Neuron (in vitro differentiated cells): ENCODE measurements at regions not wholly inside any gene's neighbourhood (a gene's known extent, or its start where the extent isn't known, plus 50 kb on each side); places are given as distances from the start of the nearest gene placed in this dataset.

Experiments
- H2AFZ ChIP-seq: one replicate; pipeline ENCODE4 v1.6.1; 2013; ENCODE audit warnings: low read depth, mild to moderate bottlenecking, inconsistent platforms, low read length, moderate library complexity
- H3K27me3 ChIP-seq: one replicate; pipeline ENCODE4 v1.6.1; 2013; ENCODE audit warnings: low read length; ENCODE audit not compliant: insufficient read depth
- H3K36me3 ChIP-seq: one replicate; pipeline ENCODE4 v1.6.1; 2013; ENCODE audit warnings: low read length; ENCODE audit not compliant: insufficient read depth
- H3K4me1 ChIP-seq: one replicate; pipeline ENCODE4 v1.6.1; 2013; ENCODE audit warnings: low read length; ENCODE audit not compliant: insufficient read depth
- H3K4me3 ChIP-seq: 2 replicates; pipeline ENCODE4 v1.5.1; 2013; ENCODE audit warnings: mild to moderate bottlenecking, low read length, moderate library complexity
- H3K9me3 ChIP-seq: one replicate; pipeline ENCODE4 v1.6.1; 2013; ENCODE audit warnings: low read length

DNA sequence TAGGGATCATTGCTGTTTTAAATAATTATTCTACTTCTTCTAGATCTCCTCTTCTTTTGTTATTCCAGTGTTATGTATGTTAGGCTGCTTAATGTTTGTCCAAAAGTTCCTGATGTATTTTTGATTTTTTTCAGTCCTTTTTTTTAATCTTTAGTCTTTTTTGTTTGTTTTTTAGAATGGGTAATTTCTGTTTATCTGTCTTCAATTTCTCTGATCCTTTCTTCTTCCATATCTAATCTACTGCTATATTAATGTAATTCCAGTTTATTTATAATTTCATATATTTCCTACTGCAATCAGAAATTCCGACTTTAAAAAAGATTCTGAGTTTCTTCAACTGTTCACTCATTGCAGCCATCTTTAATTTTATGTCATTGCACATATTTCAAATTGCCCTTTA, 452.8 kb upstream of the POT1 start:
- Histone ChIP-seq H3K4me3 (no peak overlapping the region), H2AFZ (no peak overlapping the region), H3K4me1 (no peaks in the 10 kb centered on the region), H3K27me3 (no peaks in the 10 kb centered on the region), H3K36me3 (no peaks in the 10 kb centered on the region), H3K9me3 (no peaks in the 10 kb centered on the region)

DNA sequence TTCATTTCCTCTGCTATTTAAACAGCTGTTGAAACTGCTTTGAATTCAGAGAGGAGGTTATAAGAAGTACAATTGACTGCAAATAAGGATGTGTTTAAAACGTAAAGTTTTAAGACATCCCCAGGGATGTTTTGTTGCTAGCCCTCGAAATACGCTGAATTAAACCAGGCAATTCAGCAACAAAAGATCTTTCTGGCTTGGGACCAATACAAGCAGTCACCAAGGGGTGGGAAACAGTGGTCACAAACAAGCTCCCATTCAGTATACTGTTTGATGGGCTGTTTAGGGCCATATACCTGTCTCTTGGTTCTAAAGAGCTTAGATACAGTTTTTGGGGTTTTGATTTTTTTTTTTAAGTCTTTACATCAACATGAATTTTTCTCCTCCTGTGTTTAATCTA, 446.3 kb upstream of the POT1 start:
- Histone ChIP-seq H3K4me3 (no peak overlapping the region), H3K36me3 (no peaks in the 10 kb centered on the region), H3K4me1 (no peaks in the 10 kb centered on the region), H3K9me3 (no peaks in the 10 kb centered on the region), H3K27me3 (no peaks in the 10 kb centered on the region), H2AFZ (no peak overlapping the region)

DNA sequence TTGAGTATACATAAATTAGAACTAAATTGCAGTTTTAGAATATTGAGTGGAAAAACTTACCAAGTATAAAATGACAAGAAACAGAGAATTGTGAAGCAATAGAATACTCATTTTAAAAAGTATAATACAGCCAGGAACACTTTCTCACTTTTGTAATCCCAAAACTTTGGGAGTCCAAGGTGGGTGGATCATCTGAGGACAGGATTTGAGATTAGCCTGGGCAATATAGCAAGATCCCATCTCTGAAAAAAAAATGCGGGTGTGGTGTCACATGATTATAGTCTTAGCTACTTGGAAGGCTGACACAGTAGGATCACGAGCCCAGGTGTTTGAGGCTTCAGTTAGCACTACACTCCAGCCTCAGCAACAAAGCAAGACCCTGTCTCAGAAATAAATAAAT, 440.9 kb upstream of the POT1 start:
- no peak overlapping the region for H3K4me3 ChIP-seq

DNA sequence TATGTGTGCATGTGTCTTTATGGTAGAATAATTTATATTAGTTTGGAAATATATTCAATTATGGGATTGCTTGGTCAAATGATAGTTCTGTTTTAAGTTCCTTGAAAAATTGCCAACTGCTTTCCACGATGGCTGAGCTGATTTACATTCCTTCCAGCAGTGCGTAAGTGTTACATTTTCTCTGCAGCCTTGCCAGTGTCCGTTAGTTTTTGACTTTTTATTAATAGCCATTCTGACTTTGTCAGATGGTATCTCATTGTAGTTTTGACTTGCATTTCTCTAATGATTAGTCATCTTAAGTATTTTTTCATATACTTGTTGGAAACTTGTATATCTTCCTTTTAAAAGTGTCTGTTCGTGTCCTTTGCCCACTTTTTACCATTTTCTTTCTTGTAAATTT, 434.2 kb upstream of the POT1 start:
- Histone ChIP-seq H3K36me3 (no peaks in the 10 kb centered on the region), H3K27me3 (no peaks in the 10 kb centered on the region), H2AFZ (no peak overlapping the region), H3K4me3 (no peak overlapping the region), H3K9me3 (no peaks in the 10 kb centered on the region), H3K4me1 (no peaks in the 10 kb centered on the region)

More for the DNA sequence above, 440.9 kb upstream of the POT1 start:
- H3K36me3 ChIP-seq = no peaks in the 10 kb centered on the region
- no peaks in the 10 kb centered on the region for H3K27me3 ChIP-seq
- H2AFZ ChIP-seq = no peak overlapping the region
- no peaks in the 10 kb centered on the region for H3K4me1 ChIP-seq
- H3K9me3 ChIP-seq = no peaks in the 10 kb centered on the region

DNA sequence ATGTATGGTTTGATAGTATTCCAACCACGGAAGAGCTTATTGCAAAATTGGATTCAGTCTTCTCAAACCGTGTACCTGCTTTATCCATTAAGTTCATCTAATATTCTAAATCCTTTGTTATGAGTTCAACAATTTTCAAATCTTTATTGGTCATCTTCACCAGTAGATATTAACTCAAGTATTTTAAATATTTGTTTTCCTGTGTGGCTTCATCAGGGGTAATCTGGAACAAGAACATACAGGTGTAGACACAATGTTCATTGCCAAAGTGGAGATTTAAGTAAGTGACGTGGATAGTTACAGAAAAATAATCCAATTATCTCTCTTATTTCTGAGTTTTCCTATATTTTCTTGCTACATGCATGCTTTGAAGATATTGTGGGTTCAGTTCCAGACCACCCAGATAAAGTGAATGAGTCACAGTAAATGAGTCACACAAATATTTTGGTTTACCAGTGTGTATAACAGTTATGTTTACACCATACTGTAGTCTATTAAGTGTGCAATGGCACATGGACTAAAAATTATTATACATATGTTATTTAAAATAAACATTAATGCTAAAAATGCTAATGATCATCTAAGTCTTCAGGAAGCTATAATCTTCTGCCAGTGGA, 429.0 kb upstream of the POT1 start:
- Histone ChIP-seq H3K4me1 (no peaks in the 10 kb centered on the region), H3K9me3 (no peaks in the 10 kb centered on the region), H3K36me3 (no peaks in the 10 kb centered on the region), H3K4me3 (no peak overlapping the region), H2AFZ (no peak overlapping the region), H3K27me3 (no peaks in the 10 kb centered on the region)

DNA sequence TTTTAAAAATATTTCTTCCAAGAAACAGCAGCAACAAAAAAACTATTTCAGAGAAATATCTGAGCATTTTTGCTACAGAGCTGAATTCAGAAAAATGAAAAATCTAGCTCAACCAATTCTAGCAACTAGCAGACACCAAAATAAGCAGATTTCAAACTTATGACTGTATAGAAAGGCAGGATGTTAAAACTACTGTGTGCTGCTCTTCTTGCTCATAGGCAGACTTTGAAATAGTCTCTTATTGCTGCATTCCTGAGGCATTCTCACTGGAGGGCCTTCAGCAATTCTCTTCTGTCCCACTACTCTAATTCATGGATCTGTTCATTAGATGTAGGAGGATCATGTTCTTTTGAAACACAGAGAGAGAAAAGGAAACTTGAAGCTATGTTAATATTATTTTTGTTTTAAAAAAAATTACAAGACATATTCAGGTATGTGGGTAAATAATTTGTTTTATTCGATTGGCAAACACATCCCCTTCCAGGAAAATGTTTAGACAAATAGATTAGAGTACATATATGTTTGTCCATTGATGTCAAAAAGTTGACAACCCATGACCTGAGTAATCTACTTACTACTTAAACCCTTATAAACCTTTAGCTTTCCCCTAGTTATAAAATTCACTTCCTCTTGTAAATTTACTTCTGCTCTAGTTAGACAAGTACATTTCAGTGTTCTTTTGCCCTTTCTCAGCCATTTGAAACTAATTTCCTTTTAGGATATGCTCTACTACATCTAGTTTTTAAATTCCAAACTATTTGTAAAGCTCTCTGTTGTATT, 428.2 kb upstream of the POT1 start:
- no peak overlapping the region for H2AFZ ChIP-seq
- H3K4me3 ChIP-seq = no peak overlapping the region
- H3K36me3 ChIP-seq = no peaks in the 10 kb centered on the region
- no peaks in the 10 kb centered on the region for H3K9me3 ChIP-seq
- H3K4me1 ChIP-seq = no peaks in the 10 kb centered on the region
- H3K27me3 ChIP-seq = no peaks in the 10 kb centered on the region

DNA sequence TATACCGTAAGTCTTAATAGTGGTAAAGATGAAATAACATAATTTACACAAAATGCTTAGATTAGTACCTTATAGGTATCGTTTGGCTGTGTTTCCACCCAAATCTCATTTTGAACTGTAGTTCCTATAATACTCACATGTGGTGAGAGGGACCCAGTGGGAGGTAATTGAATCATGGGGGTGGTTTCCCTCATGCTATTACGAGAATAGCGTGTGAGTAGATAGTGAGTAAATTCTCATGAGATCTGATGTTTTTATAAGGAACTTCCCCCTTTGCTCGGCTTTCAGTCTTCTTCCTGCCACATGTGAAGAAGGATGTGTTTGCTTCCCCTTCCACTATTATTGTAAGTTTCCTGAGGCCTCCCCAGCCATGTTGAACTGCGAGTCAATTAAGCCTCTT, 426.3 kb upstream of the POT1 start:
- no peak overlapping the region for H2AFZ ChIP-seq
- H3K9me3 ChIP-seq = no peaks in the 10 kb centered on the region
- H3K4me3 ChIP-seq = no peak overlapping the region
- no peaks in the 10 kb centered on the region for H3K4me1 ChIP-seq
- H3K27me3 ChIP-seq = no peaks in the 10 kb centered on the region
- no peaks in the 10 kb centered on the region for H3K36me3 ChIP-seq

DNA sequence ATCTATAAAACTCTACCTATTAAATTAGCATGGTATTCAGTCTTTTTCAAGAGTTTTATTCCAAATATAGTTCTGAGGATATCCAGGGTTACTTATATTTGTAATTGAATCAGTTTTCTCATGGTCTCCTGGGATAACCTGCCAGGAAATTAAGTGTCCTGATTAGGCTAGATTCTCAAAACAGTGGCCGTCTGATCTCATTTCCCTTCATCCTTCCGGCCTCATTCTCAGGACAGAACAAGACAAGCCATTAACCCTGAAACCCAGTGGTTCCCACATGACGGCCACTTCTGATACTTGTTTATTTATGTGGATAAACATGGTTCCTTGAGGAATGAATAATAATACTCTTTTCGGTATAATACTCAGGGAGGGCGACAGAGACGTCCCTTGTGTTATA, 417.6 kb upstream of the POT1 start:
- H3K27me3 ChIP-seq = no peaks in the 10 kb centered on the region
- H3K4me1 ChIP-seq = no peaks in the 10 kb centered on the region
- no peaks in the 10 kb centered on the region for H3K36me3 ChIP-seq

DNA sequence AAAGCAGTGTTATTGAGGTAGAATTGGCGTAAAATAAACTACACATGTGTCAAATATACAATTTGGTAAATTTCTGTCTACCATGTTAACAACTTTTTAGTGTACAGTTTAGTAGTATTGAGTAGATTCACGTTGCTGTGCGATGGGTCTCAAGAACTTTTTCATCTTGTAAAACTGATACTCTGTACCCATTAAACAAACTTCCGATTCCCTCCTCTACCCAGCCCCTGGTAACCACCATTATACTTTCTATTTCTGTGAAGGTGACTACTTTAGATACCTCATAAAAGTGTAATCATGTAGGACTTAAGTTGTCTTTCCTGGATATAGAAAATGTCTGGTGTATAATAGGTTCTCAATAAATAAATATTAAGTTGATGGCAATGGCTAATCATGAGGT, 408.5 kb upstream of the POT1 start:
- H3K36me3 ChIP-seq = no peaks in the 10 kb centered on the region
- H3K4me1 ChIP-seq = no peaks in the 10 kb centered on the region
- H2AFZ ChIP-seq = no peak overlapping the region
- H3K4me3 ChIP-seq = no peak overlapping the region
- no peaks in the 10 kb centered on the region for H3K9me3 ChIP-seq
- H3K27me3 ChIP-seq = no peaks in the 10 kb centered on the region

More for the DNA sequence above, 417.6 kb upstream of the POT1 start:
- H3K4me3 ChIP-seq = no peak overlapping the region
- H2AFZ ChIP-seq = no peak overlapping the region
- no peaks in the 10 kb centered on the region for H3K9me3 ChIP-seq

DNA sequence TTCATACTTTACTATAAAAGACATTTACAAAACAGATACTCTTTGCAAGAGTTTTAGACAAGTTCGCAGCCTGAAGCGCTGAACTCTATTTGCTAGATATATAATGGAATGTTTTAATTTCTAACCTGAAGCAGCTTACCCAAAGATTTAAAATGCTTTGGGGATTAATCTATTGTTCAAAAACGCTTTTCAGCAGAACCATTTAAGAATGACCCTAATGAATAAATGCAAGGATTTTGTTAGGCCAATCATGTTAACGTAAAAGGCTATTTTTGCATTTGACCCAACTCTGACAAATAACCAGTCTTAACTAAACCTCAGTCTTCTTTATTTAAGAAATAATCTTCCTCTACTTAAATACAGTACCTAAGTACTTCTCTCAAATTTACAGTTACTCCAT, 406.7 kb upstream of the POT1 start:
- Histone ChIP-seq H2AFZ (no peak overlapping the region), H3K27me3 (no peaks in the 10 kb centered on the region), H3K4me3 (no peak overlapping the region), H3K36me3 (no peaks in the 10 kb centered on the region), H3K4me1 (no peaks in the 10 kb centered on the region), H3K9me3 (no peaks in the 10 kb centered on the region)

DNA sequence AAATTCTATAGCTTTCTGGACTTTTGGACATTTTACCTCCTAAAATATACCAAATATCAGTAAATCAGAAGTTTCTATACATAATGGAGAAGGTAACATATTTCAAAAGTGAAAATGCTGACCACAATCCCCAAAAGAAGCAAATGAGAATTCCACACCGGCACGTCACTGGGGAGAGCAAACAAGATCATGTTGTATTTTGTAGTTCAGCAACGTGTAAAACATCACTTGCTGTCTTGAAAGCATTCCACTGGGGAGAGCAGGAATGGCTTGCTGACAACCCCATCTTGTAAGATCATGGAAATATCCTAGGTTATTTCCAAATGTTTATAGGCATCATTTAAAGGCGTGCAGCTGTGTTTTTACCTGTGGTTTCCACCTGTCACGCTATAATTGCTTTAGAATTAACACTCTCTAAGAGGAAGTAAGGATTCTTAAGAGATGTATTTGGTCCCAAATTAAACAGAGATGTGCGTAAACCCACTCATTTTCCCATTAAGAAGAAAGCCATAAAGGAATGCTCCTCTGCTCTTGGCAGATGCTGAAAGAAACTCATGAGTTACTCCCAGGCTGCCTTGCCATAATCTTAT, 397.1 kb upstream of the POT1 start:
- H3K27me3 ChIP-seq = no peaks in the 10 kb centered on the region
- no peaks in the 10 kb centered on the region for H3K4me1 ChIP-seq
- H3K9me3 ChIP-seq = no peaks in the 10 kb centered on the region

DNA sequence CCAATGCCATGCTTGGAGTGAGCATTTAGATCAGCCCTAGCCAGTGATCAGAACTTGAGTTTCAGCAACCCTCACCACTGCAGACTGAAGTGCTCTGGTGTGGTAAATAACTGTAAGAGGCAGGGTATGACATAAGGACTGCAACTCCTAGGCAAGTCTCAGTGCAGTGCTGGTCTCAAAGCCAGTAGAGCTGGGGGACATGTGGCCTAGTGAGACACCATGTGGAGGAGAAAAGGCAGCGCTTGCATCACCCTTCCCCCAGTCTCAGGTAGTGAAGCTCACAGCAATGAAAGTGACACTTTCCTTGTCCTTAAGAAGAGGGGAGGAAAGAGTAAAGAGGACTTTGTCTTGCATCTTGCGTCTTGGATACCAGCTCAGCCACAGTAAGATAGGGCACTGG, 386.8 kb upstream of the POT1 start:
- Histone ChIP-seq H3K4me3 (no peak overlapping the region), H3K27me3 (no peaks in the 10 kb centered on the region), H3K9me3 (no peaks in the 10 kb centered on the region), H2AFZ (no peak overlapping the region), H3K36me3 (no peaks in the 10 kb centered on the region), H3K4me1 (no peaks in the 10 kb centered on the region)

More for the DNA sequence above, 397.1 kb upstream of the POT1 start:
- Histone ChIP-seq H2AFZ (no peak overlapping the region), H3K4me3 (no peak overlapping the region), H3K36me3 (no peaks in the 10 kb centered on the region)

DNA sequence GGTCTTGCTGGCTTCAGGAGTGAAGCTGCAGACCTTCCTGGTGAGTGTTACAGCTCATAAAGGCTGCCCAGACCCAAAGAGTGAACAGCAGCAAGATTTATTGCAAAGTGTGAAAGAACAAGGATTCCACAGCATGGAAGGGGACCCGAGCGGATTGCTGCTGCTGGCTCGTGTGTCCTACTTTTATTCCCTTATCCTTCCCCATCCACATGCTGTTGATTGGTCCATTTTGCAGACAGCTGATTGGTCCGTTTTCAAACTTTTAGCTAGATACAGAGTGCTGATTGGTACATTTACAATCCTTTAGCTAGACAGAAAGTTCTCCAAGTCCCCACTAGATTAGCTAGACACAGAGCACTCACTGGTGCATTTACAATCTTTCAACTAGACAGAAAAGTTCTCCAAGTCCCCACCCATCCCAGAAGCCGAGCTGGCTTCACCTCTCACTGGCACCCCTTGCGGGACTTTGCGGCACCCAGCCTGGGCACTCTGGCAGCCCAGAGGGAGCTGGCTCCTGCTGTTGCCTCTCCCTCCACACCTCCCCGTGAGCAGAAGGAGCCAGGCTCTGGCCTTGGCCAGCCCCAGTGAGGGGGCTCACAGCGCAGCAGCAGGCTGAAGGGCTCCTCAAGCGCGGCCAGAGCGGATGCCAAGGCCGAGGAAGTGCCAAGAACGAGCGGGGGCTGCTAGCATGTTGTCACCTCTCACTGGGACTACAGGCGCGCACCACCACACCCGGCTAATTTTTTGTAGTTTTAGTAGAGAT, 369.6 kb upstream of the POT1 start:
- Histone ChIP-seq H3K36me3 (no peaks in the 10 kb centered on the region), H3K9me3 (no peaks in the 10 kb centered on the region), H3K4me3 (no peak overlapping the region), H3K27me3 (no peaks in the 10 kb centered on the region), H2AFZ (no peak overlapping the region), H3K4me1 (no peaks in the 10 kb centered on the region)
